B cell (primary cell): ENCODE measurements at regions not wholly inside any gene's neighbourhood (a gene's known extent, or its start where the extent isn't known, plus 50 kb on each side); places are given as distances from the start of the nearest gene placed in this dataset.

Experiments
- EZH2 ChIP-seq: IDR thresholded peaks from 2 replicates; pipeline ENCODE4 v1.6.1; 2012; ENCODE audit warnings: borderline replicate concordance, low read depth, mild to moderate bottlenecking, moderate library complexity, low read length; ENCODE audit not compliant: insufficient read depth, poor library complexity, severe bottlenecking
- TF ChIP-seq, protein P1 (sequence below): fragments of 200-600 bp; IDR thresholded peaks from one replicate; pipeline ENCODE4 v1.8.0; 2022; ENCODE audit warnings: antibody characterized with exemption, mild to moderate bottlenecking

DNA sequence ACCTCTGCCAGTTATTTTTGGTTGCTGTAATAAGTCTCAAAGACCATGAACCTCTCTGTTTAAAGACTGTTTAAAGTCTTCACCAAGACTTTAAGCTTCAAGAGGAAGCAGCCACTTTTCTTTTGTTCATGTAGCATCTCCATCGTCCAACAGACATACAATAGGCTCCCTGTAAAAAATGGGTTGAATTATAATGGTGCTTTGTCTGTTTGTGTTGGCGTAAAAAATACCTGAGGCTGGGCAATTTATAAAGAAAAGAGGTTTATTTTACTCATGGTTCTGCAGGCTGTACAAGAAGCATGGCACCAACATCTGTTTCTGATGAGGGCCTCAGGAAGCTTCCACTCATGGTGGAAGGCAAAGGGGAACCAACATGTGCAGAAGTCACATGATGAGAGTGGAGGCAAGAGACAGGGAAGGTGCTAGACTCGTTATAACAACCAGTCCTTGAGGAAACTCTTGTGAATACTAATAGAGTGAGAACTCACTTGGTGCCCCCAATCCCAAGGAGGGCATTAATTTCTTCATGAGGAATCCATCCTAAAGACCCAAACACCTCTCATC lies 126.3 kb upstream of the RPS23 start:
- TF ChIP-seq, protein P1, sequence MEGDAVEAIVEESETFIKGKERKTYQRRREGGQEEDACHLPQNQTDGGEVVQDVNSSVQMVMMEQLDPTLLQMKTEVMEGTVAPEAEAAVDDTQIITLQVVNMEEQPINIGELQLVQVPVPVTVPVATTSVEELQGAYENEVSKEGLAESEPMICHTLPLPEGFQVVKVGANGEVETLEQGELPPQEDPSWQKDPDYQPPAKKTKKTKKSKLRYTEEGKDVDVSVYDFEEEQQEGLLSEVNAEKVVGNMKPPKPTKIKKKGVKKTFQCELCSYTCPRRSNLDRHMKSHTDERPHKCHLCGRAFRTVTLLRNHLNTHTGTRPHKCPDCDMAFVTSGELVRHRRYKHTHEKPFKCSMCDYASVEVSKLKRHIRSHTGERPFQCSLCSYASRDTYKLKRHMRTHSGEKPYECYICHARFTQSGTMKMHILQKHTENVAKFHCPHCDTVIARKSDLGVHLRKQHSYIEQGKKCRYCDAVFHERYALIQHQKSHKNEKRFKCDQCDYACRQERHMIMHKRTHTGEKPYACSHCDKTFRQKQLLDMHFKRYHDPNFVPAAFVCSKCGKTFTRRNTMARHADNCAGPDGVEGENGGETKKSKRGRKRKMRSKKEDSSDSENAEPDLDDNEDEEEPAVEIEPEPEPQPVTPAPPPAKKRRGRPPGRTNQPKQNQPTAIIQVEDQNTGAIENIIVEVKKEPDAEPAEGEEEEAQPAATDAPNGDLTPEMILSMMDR: no peak
- TF ChIP-seq EZH2: no peak
